ENCODE measurements at regions not wholly inside any gene's neighbourhood (a gene's known extent, or its start where the extent isn't known, plus 50 kb on each side); places are given as distances from the start of the nearest gene placed in this dataset.
"Not testable (repeated sequence)": the region's sequence is repeated elsewhere in the genome, so short reads cannot be mapped to it uniquely, and the experiment has no call there.

- DNase-seq (ENCODE audit: low read depth in 2 of 2), result no peak
These were observed 300.1 kb downstream of the TEX29 start for GRCh38 chr13:111620586-111620985.

- DNase-seq (ENCODE audit: low read depth in 2 of 2), result no peak
These were observed 300.7 kb downstream of the TEX29 start for GRCh38 chr13:111621164-111621563.

GRCh38 chr13:111622051-111622531 lies 301.6 kb downstream of the TEX29 start:
- no peak for DNase-seq (ENCODE audit: low read depth in 2 of 2)

GRCh38 chr13:111623208-111623607 lies 302.8 kb downstream of the TEX29 start:
- DNase-seq (ENCODE audit: low read depth in 2 of 2), result no peak

- no peak for DNase-seq (ENCODE audit: low read depth in 2 of 2)
These were observed 303.5 kb downstream of the TEX29 start for GRCh38 chr13:111623743-111624505.

GRCh38 chr13:111625526-111626315 lies 305.3 kb downstream of the TEX29 start:
- no peak for DNase-seq (ENCODE audit: low read depth in 2 of 2)

GRCh38 chr13:111626371-111627305 lies 306.2 kb downstream of the TEX29 start:
- DNase-seq (ENCODE audit: low read depth in 2 of 2), result no peak

- DNase-seq (ENCODE audit: low read depth in 2 of 2), result no peak
These were observed 307.2 kb downstream of the TEX29 start for GRCh38 chr13:111627596-111627995.

- DNase-seq (ENCODE audit: low read depth in 2 of 2), result no peak
These were observed 308.6 kb downstream of the TEX29 start for GRCh38 chr13:111629016-111629415.

- no peak for DNase-seq (ENCODE audit: low read depth in 2 of 2)
These were observed 309.0 kb downstream of the TEX29 start for GRCh38 chr13:111629457-111629856.

- no peak for DNase-seq (ENCODE audit: low read depth in 2 of 2)
These were observed 309.5 kb downstream of the TEX29 start for GRCh38 chr13:111629926-111630325.

- no peak for DNase-seq (ENCODE audit: low read depth in 2 of 2)
These were observed 310.0 kb downstream of the TEX29 start for GRCh38 chr13:111630406-111630805.

GRCh38 chr13:111631271-111631670 lies 310.8 kb downstream of the TEX29 start:
- not testable (repeated sequence) for DNase-seq (ENCODE audit: low read depth in 2 of 2)

- no peak for DNase-seq (ENCODE audit: low read depth in 2 of 2)
These were observed 312.5 kb downstream of the TEX29 start for GRCh38 chr13:111632906-111633305.

- no peak for DNase-seq (ENCODE audit: low read depth in 2 of 2)
These were observed 313.0 kb downstream of the TEX29 start for GRCh38 chr13:111633401-111633800.

- no peak for DNase-seq (ENCODE audit: low read depth in 2 of 2)
These were observed 314.0 kb downstream of the TEX29 start for GRCh38 chr13:111634410-111634809.

GRCh38 chr13:111636271-111636670 lies 315.8 kb downstream of the TEX29 start:
- no peak for DNase-seq (ENCODE audit: low read depth in 2 of 2)

- DNase-seq (ENCODE audit: low read depth in 2 of 2), result no peak
These were observed 316.4 kb downstream of the TEX29 start for GRCh38 chr13:111636804-111637203.

- DNase-seq (ENCODE audit: low read depth in 2 of 2), result no peak
These were observed 316.9 kb downstream of the TEX29 start for GRCh38 chr13:111637365-111637764.

- DNase-seq (ENCODE audit: low read depth in 2 of 2), result no peak
These were observed 317.8 kb downstream of the TEX29 start for GRCh38 chr13:111638233-111638632.

- DNase-seq (ENCODE audit: low read depth in 2 of 2), result no peak
These were observed 318.8 kb downstream of the TEX29 start for GRCh38 chr13:111639196-111639705.

GRCh38 chr13:111640006-111640405 lies 319.6 kb downstream of the TEX29 start:
- no peak for DNase-seq (ENCODE audit: low read depth in 2 of 2)
